Cardiac muscle cell (in vitro differentiated cells and primary cell): ENCODE measurements at regions not wholly inside any gene's neighbourhood (a gene's known extent, or its start where the extent isn't known, plus 50 kb on each side); places are given as distances from the start of the nearest gene placed in this dataset.

Experiments
- DNase-seq, 2 donors: peaks; one replicate each; pipeline versions ENCODE4 v3.0.0 to v3.0.0-alpha.2; 2010 to 2017; ENCODE audit warnings: low read depth in 1 of 2, low spot score in 1 of 2
- H3K27ac ChIP-seq: fragments of 200-600 bp; sonication (generic); 2 replicates; pipeline ENCODE4 v1.5.1; 2016
- H3K27me3 ChIP-seq: fragments of 200-600 bp; sonication (generic); 2 replicates; pipeline ENCODE4 v1.6.0; 2016; ENCODE audit warnings: control low read depth
- H3K36me3 ChIP-seq: fragments of 200-600 bp; sonication (generic); 2 replicates; pipeline ENCODE4 v1.5.1; 2016; ENCODE audit warnings: control low read depth
- H3K4me1 ChIP-seq: fragments of 200-600 bp; sonication (generic); 2 replicates; pipeline ENCODE4 v1.8.1; 2017; ENCODE audit warnings: low read depth, mild to moderate bottlenecking, mixed run types
- H3K4me3 ChIP-seq: fragments of 200-600 bp; sonication (generic); 2 replicates; pipeline ENCODE4 v1.5.1; 2016; ENCODE audit warnings: mild to moderate bottlenecking
- H3K9me3 ChIP-seq: fragments of 200-600 bp; sonication (generic); 2 replicates; pipeline ENCODE4 v1.5.1; 2017; ENCODE audit warnings: low read depth, mild to moderate bottlenecking, control low read depth
- TF ChIP-seq, protein P1 (sequence below): IDR thresholded peaks from 2 replicates; pipeline ENCODE4 v1.5.1; 2012; ENCODE audit warnings: low read depth, mild to moderate bottlenecking, low read length

DNA sequence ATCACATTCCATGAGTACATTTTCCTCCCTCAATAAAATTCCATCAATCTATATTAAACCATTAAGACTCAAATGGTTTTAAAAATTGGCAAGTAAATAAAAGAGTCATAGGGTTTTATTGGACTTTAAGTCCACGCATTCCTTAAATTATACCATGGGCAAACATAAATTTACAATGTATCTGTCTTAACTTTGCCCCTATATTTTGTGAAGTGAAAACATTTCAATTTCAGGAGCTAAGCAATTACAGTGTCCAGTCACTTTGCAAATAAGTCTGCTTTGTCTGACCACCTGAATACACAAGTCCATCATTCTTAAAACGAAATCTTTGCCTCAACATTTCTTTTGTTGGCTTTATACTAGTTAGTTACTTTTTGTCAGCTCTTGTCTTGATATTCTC is 197.5 kb upstream of the SEMA3D start:
- no peak overlapping the region for H3K27ac ChIP-seq
- no peak overlapping the region for H3K4me3 ChIP-seq
- H3K4me1 ChIP-seq = no peaks in the 10 kb centered on the region
- DNase-seq = no peak
- no peaks in the 10 kb centered on the region for H3K36me3 ChIP-seq
- TF ChIP-seq, protein P1, sequence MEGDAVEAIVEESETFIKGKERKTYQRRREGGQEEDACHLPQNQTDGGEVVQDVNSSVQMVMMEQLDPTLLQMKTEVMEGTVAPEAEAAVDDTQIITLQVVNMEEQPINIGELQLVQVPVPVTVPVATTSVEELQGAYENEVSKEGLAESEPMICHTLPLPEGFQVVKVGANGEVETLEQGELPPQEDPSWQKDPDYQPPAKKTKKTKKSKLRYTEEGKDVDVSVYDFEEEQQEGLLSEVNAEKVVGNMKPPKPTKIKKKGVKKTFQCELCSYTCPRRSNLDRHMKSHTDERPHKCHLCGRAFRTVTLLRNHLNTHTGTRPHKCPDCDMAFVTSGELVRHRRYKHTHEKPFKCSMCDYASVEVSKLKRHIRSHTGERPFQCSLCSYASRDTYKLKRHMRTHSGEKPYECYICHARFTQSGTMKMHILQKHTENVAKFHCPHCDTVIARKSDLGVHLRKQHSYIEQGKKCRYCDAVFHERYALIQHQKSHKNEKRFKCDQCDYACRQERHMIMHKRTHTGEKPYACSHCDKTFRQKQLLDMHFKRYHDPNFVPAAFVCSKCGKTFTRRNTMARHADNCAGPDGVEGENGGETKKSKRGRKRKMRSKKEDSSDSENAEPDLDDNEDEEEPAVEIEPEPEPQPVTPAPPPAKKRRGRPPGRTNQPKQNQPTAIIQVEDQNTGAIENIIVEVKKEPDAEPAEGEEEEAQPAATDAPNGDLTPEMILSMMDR = no peak
- H3K9me3 ChIP-seq = no peaks in the 10 kb centered on the region
- H3K27me3 ChIP-seq = no peaks in the 10 kb centered on the region

DNA sequence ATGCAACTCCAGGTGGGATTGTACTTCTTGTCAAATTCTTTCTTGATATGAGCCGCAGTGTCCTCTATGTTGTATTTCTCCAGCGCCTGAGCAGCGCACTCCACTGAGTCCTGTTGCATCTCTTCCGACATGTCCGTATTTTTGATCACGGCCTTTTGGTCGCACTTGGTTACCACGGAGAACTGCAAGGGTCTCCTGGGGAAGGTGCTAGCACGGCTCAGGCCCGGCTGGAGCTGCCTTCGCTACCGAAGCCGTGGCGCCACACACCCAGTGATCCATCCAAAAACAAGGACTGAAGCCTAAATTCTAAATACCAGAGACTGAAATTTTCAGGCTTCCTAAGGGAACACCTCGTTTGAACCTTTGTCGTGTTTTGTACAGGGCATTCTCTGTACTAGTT is 194.4 kb upstream of the SEMA3D start:
- no peaks in the 10 kb centered on the region for H3K4me1 ChIP-seq
- no peaks in the 10 kb centered on the region for H3K27me3 ChIP-seq
- no peak overlapping the region for H3K27ac ChIP-seq
- DNase-seq = no peak
- no peaks in the 10 kb centered on the region for H3K9me3 ChIP-seq
- no peak overlapping the region for H3K4me3 ChIP-seq
- TF ChIP-seq, protein P1 = no peak
- H3K36me3 ChIP-seq = no peaks in the 10 kb centered on the region

DNA sequence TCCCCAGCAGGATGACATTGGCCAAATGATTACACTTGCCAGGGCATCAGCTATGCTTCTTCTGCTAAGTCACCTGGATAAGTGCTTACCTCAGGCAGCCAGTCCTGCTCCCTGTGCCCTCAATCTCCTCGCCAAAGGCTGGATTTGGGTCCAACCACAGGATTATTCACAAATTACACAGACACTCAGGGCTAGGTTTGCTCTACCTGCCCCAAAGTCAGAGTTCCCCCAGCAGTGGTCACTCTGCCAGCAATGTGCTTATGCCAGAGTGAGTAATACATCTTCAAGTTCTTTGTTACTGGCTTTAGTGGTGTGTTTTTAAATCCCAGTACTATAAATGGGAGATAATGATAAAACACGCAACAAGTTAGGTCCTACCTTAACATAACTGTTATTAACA is 189.7 kb upstream of the SEMA3D start:
- DNase-seq = no peak
- TF ChIP-seq, protein P1 = no peak
- no peaks in the 10 kb centered on the region for H3K9me3 ChIP-seq
- no peak overlapping the region for H3K4me3 ChIP-seq
- no peaks in the 10 kb centered on the region for H3K27me3 ChIP-seq
- H3K36me3 ChIP-seq = no peaks in the 10 kb centered on the region
- H3K4me1 ChIP-seq = no peaks in the 10 kb centered on the region
- no peak overlapping the region for H3K27ac ChIP-seq

DNA sequence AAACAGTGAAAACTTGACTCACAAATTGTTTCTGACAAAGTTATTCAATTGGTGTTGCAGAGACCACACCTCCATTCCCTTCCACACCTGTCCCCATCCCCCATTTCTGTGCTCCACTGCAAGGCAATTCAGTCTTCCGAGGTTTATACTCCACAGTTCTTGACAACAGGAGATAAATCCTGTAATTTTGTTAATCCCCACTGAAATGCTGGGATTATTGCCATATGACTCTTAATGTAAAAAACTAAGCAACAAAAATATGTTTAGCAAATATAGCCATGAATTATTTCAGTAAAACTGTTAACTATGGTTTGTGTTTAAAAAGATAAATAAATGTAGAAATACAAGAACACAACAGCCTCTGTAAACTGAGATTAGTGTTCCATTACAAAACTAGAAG is 170.1 kb upstream of the SEMA3D start:
- no peak for DNase-seq
- H3K4me1 ChIP-seq = peaks cover 17% of the 10 kb centered on the region

DNA sequence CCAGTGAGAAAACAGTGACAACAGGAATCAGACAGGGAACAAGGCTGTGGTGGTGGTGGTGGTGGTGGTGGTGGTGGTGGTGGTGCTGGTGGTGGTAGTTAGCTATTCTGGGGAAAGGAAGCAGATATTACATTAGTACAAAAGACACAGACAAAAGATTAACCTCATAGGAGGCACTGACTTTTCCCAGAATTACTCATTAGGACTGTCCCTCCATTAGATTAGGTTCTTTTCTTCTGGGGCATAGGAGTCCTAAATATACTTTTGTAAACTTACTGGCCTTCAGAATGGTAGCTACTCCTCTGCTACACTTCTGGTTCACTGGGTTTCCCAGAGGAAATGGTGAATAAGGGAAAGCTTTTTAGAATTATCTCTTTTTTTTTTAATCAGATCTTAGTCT is 156.6 kb upstream of the SEMA3D start:
- no peak for DNase-seq
- Histone ChIP-seq H3K4me1 (no peaks in the 10 kb centered on the region), H3K36me3 (no peaks in the 10 kb centered on the region), H3K27ac (no peak overlapping the region), H3K27me3 (no peaks in the 10 kb centered on the region), H3K4me3 (no peak overlapping the region), H3K9me3 (no peaks in the 10 kb centered on the region)
- TF ChIP-seq, protein P1 = no peak

More for the DNA sequence above, 170.1 kb upstream of the SEMA3D start:
- TF ChIP-seq, protein P1 = no peak
- Histone ChIP-seq H3K27me3 (peaks cover 32% of the 10 kb centered on the region), H3K27ac (no peak overlapping the region), H3K4me3 (no peak overlapping the region), H3K9me3 (no peaks in the 10 kb centered on the region), H3K36me3 (no peaks in the 10 kb centered on the region)

DNA sequence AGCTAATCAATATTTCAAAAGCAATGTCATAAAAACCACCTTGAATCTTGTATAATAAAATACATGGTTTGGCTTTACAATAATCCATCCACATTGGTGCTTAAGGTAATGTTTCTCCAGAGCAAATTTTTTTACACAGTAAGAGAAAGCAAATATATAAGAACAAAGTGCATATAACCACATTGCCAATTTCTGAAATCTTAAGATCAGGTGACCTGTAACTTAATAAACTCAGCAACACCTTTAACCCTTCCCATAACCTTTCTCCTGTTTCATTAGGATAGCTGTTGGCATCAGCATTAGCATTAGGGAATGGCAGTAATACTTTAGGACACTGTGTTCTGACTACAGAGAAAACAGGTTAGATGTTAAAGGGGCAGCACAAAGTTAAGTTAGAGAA is 155.9 kb upstream of the SEMA3D start:
- Histone ChIP-seq H3K36me3 (no peaks in the 10 kb centered on the region), H3K27me3 (no peaks in the 10 kb centered on the region), H3K9me3 (no peaks in the 10 kb centered on the region), H3K4me1 (no peaks in the 10 kb centered on the region), H3K27ac (no peak overlapping the region), H3K4me3 (no peak overlapping the region)
- DNase-seq = no peak
- TF ChIP-seq, protein P1 = no peak
